A549 (cell line): ENCODE measurements at regions not wholly inside any gene's neighbourhood (a gene's known extent, or its start where the extent isn't known, plus 50 kb on each side); places are given as distances from the start of the nearest gene placed in this dataset.

Source experiments
- ATAC-seq, 2 experiments: fragments of 200-7000 bp in 1 of 2; fragments of >200 bp in 1 of 2; cut with Nextera tagmentation in 1 of 2; cut with Tn5 transposase in 1 of 2; 3 replicates each; pipeline versions ENCODE4 v1.8.0 to v1.9.1; 2018 to 2020; ENCODE audit warnings: mild to moderate bottlenecking in 1 of 2, moderate library complexity in 1 of 2
- CTCF ChIA-PET: fragments of 300-600 bp; sonication (Branson Sonifier 250); formaldehyde crosslinking; extraction: SDS; loops from one replicate; lab custom pipeline; 2021; ENCODE audit warnings: antibody characterized with exemption, inconsistent platforms; lab: Yijun Ruan, JAX
- POLR2A ChIA-PET: fragments of 350-600 bp; formaldehyde crosslinking; extraction: SDS; loops from one replicate; lab custom pipeline; 2021; ENCODE audit warnings: antibody characterized with exemption, inconsistent platforms; lab: Yijun Ruan, JAX
- DNase-seq, 2 experiments: peaks; one replicate each; pipeline versions ENCODE4 v3.0.0 to v3.0.0-alpha.2; 2011 to 2016; ENCODE audit warnings: low read depth in 1 of 2, low spot score in 1 of 2
- FAIRE-seq: peaks from 2 replicates; lab custom pipeline; 2011; peaks lifted over from hg19 to GRCh38; lab: Jason Lieb, UNC
- H3K27ac ChIP-seq, 2 experiments: fragments of >200 bp; sonication (Bioruptor Twin); formaldehyde crosslinking; 3 replicates each; pipeline ENCODE4 v1.5.1; 2016 to 2017
- H3K4me1 ChIP-seq: fragments of >200 bp; sonication (Bioruptor Twin); formaldehyde crosslinking; 3 replicates; pipeline ENCODE4 v1.6.1; 2016
- H3K4me2 ChIP-seq: fragments of >200 bp; sonication (Bioruptor Twin); formaldehyde crosslinking; 3 replicates; pipeline ENCODE4 v1.6.1; 2016
- H3K4me3 ChIP-seq: fragments of >200 bp; sonication (Bioruptor Twin); formaldehyde crosslinking; 3 replicates; pipeline ENCODE4 v1.5.1; 2016
- H3K9me3 ChIP-seq: fragments of >200 bp; sonication (Bioruptor Twin); formaldehyde crosslinking; 3 replicates; pipeline ENCODE4 v1.6.1; 2016
- BCL3 ChIP-seq: fragments of >200 bp; sonication (Bioruptor Twin); formaldehyde crosslinking; IDR thresholded peaks from 3 replicates; pipeline ENCODE4 v1.6.1; 2016
- BHLHE40 ChIP-seq: IDR thresholded peaks from 2 replicates; pipeline ENCODE4 v1.6.1; 2012; ENCODE audit warnings: low read depth, low read length, inconsistent platforms
- CHD2 ChIP-seq: fragments of 150-350 bp; IDR thresholded peaks from 2 replicates; pipeline ENCODE4 v1.6.1; 2014; ENCODE audit warnings: low read length; ENCODE audit not compliant: partially characterized antibody
- CHD4 ChIP-seq: fragments of 200-600 bp; sonication (generic); IDR thresholded peaks from 2 replicates; pipeline ENCODE4 v1.6.1; 2016; ENCODE audit warnings: antibody characterized with exemption, mild to moderate bottlenecking, borderline replicate concordance
- CTCF ChIP-seq: fragments of >200 bp; sonication (Bioruptor Twin); formaldehyde crosslinking; IDR thresholded peaks from 3 replicates; pipeline ENCODE4 v1.5.1; 2016
- EHMT2 ChIP-seq: fragments of 200-600 bp; sonication (generic); IDR thresholded peaks from 2 replicates; pipeline ENCODE4 v1.6.1; 2016; ENCODE audit warnings: antibody characterized with exemption, low read depth, mild to moderate bottlenecking, moderate library complexity
- FOSB ChIP-seq: fragments of 250-450 bp; sonication (Bioruptor Pico); IDR thresholded peaks from 2 replicates; pipeline ENCODE4 v1.5.0; 2020; ENCODE audit warnings: mild to moderate bottlenecking, moderate library complexity
- FOSL2 ChIP-seq, 2 experiments: fragments of 450-650 bp in 1 of 2; fragments of >200 bp in 1 of 2; sonication (Bioruptor Twin) in 1 of 2; formaldehyde crosslinking; IDR thresholded peaks; 2 replicates each; pipeline versions ENCODE4 v1.5.0 to v1.6.1; 2016 to 2020; ENCODE audit warnings: mild to moderate bottlenecking in 1 of 2, moderate library complexity in 1 of 2
- FOXS1 ChIP-seq: fragments of 250-450 bp; sonication (Bioruptor Pico); IDR thresholded peaks from 2 replicates; pipeline ENCODE4 v1.5.0; 2020; ENCODE audit warnings: mild to moderate bottlenecking, moderate library complexity
- GATA3 ChIP-seq: IDR thresholded peaks from 2 replicates; pipeline ENCODE4 v1.6.1; 2012; ENCODE audit warnings: borderline replicate concordance
- HOXA7 ChIP-seq: fragments of 250-450 bp; sonication (Bioruptor Pico); IDR thresholded peaks from 2 replicates; pipeline ENCODE4 v1.5.0; 2020; ENCODE audit warnings: mild to moderate bottlenecking, moderate library complexity
- HOXB13 ChIP-seq: fragments of 250-450 bp; sonication (Bioruptor Pico); IDR thresholded peaks from 2 replicates; pipeline ENCODE4 v1.5.0; 2020; ENCODE audit warnings: low read depth, mild to moderate bottlenecking, moderate library complexity
- JUNB ChIP-seq: fragments of >200 bp; sonication (Bioruptor Twin); formaldehyde crosslinking; IDR thresholded peaks from 2 replicates; pipeline ENCODE4 v1.6.1; 2016
- MAX ChIP-seq: IDR thresholded peaks from 2 replicates; pipeline ENCODE4 v1.6.1; 2012
- MYC ChIP-seq: IDR thresholded peaks from 2 replicates; pipeline ENCODE4 v1.6.1; 2012; ENCODE audit warnings: mild to moderate bottlenecking, inconsistent platforms, low read length, improper control_type of control experiment, borderline replicate concordance
- NR3C1 ChIP-seq: fragments of >200 bp; sonication (Bioruptor Twin); formaldehyde crosslinking; IDR thresholded peaks from 3 replicates; pipeline ENCODE4 v1.6.1; 2017
- PHF8 ChIP-seq: fragments of 200-600 bp; sonication (generic); IDR thresholded peaks from 2 replicates; pipeline ENCODE4 v1.6.1; 2016; ENCODE audit warnings: low read depth, mild to moderate bottlenecking, antibody characterized with exemption, moderate library complexity, borderline replicate concordance
- POLR2A ChIP-seq: IDR thresholded peaks from 2 replicates; pipeline ENCODE4 v1.6.1; 2012; ENCODE audit warnings: mild to moderate bottlenecking, low read length
- RAD21 ChIP-seq, 2 experiments: fragments of >200 bp in 1 of 2; sonication (Bioruptor Twin) in 1 of 2; formaldehyde crosslinking in 1 of 2; IDR thresholded peaks in 1 of 2; conservative IDR thresholded peaks in 1 of 2; 2 replicates in 1 of 2; 3 replicates in 1 of 2; pipeline ENCODE4 v1.6.1; 2012 to 2018; ENCODE audit warnings: inconsistent platforms in 1 of 2
- RARB ChIP-seq: fragments of 250-450 bp; sonication (Bioruptor Pico); IDR thresholded peaks from 2 replicates; pipeline ENCODE4 v1.8.0; 2021; ENCODE audit warnings: mild to moderate bottlenecking, moderate library complexity
- RFX5 ChIP-seq: fragments of 450-650 bp; IDR thresholded peaks from 2 replicates; pipeline ENCODE4 v1.7.1; 2014; ENCODE audit warnings: antibody characterized with exemption, mild to moderate bottlenecking, moderate library complexity
- ZC3H11A ChIP-seq: fragments of 450-650 bp; IDR thresholded peaks from 2 replicates; pipeline ENCODE4 v1.6.1; 2014; ENCODE audit warnings: antibody characterized with exemption, mild to moderate bottlenecking
- WGBS: methylation state at CpG from one replicate; pipeline ENCODE4 v1.1.6; 2017; ENCODE audit errors: missing lambda C conversion rate; 5-methylcytosine and 5-hydroxymethylcytosine counted together

GRCh38 chr2:221929259-221929658, 357.2 kb upstream of the EPHA4 start (continued):
- TF ChIP-seq BCL3: no peak

- H3K4me3 ChIP-seq: no peak overlapping the region
- WGBS: 5% methylated on average over 2 of the region's 2 CpGs
- no peak for ATAC-seq
- ChIA-PET CTCF (interaction anchor here (1.0 kb wide), 1 partner anchor 139 kb away, joined by 3 read pairs; no protein-coding TSS in a partner anchor), POLR2A (no interaction called here)
- no peaks in the 10 kb centered on the region for H3K4me1 ChIP-seq
- no peak for TF ChIP-seq RFX5
- TF ChIP-seq POLR2A: no peak
- no peak for TF ChIP-seq RAD21 (conservative IDR thresholded peaks at IDR 0.05 in 1 of 2, IDR thresholded peaks at IDR 0.05 in 1 of 2)
- no peak for TF ChIP-seq HOXB13
- TF ChIP-seq PHF8: no peak
- TF ChIP-seq ZC3H11A: no peak
- no peak for TF ChIP-seq CHD4
- TF ChIP-seq MYC: no peak
- TF ChIP-seq RARB: no peak
- TF ChIP-seq HOXA7 (CRISPR knock-in tag): no peak
- TF ChIP-seq FOSL2 (IDR thresholded peaks at IDR 0.05): no peak
- TF ChIP-seq FOSL2 (CRISPR knock-in tag; IDR thresholded peaks at IDR 0.05): no peak
- no peak for TF ChIP-seq FOXS1 (CRISPR knock-in tag)
- TF ChIP-seq MAX: no peak
- TF ChIP-seq FOSB (CRISPR knock-in tag): no peak
- TF ChIP-seq BHLHE40: no peak
- TF ChIP-seq CHD2: no peak
- TF ChIP-seq EHMT2: no peak
- TF ChIP-seq, all 56 proteins: peak for 0
- no peak overlapping the region for H3K27ac ChIP-seq
- no peak for DNase-seq
- no peak overlapping the region for H3K4me2 ChIP-seq
- FAIRE-seq: no peak
- H3K9me3 ChIP-seq: no peaks in the 10 kb centered on the region
These were observed 354.2 kb upstream of the EPHA4 start for GRCh38 chr2:221926327-221926726.

- Histone ChIP-seq H3K9me3 (no peaks in the 10 kb centered on the region), H3K4me1 (no peaks in the 10 kb centered on the region), H3K4me3 (no peak overlapping the region), H3K27ac (no peak overlapping the region), H3K4me2 (no peak overlapping the region)
- TF ChIP-seq GATA3 (no peak), JUNB (no peak), MAX (no peak), FOSB (CRISPR knock-in tag) (no peak), FOXS1 (CRISPR knock-in tag) (no peak), NR3C1 (no peak), MYC (no peak), HOXB13 (no peak), HOXA7 (CRISPR knock-in tag) (no peak), CTCF (no peak), RFX5 (no peak)
- ATAC-seq (no peak), FAIRE-seq (no peak), DNase-seq (no peak)
- ChIA-PET CTCF (no interaction called here), POLR2A (no interaction called here)
These were observed 352.5 kb upstream of the EPHA4 start for GRCh38 chr2:221924576-221924975.
